Body of pancreas (tissue), 4 donors: ENCODE measurements at regions not wholly inside any gene's neighbourhood (a gene's known extent, or its start where the extent isn't known, plus 50 kb on each side); places are given as distances from the start of the nearest gene placed in this dataset.

Experiments used
- CTCF ChIP-seq, 7 experiments: fragments of 450-650 bp in 4 of 7; fragments of 200-600 bp in 3 of 7; sonication (generic) in 3 of 7; IDR thresholded peaks; one replicate each; pipeline ENCODE4 v1.5.1; 2016 to 2019; ENCODE audit warnings: antibody characterized with exemption in 7 of 7
- POLR2A ChIP-seq, 3 donors: fragments of 450-650 bp; IDR thresholded peaks; one replicate each; pipeline ENCODE4 v1.6.1; 2016; ENCODE audit warnings: antibody characterized with exemption in 3 of 3, mild to moderate bottlenecking in 2 of 3

- TF ChIP-seq CTCF (IDR thresholded peaks at IDR 0.05): no peak
- TF ChIP-seq POLR2A (IDR thresholded peaks at IDR 0.05): no peak
Observed at GRCh38 chr6:164427728-164428402, 881.5 kb downstream of the C6orf118 start.
